Mesenchymal stem cell (in vitro differentiated cells and primary cell): ENCODE measurements at regions not wholly inside any gene's neighbourhood (a gene's known extent, or its start where the extent isn't known, plus 50 kb on each side); places are given as distances from the start of the nearest gene placed in this dataset.
A peak's percentile ranks its signal among the peaks of the same experiment; 100 is the strongest.
"Not testable (repeated sequence)": the region's sequence is repeated elsewhere in the genome, so short reads cannot be mapped to it uniquely, and the experiment has no call there.

ENCODE experiments used
- DNase-seq: peaks from one replicate; pipeline ENCODE4 v3.0.0-alpha.2; 2013
- H2AFZ ChIP-seq: one replicate; pipeline ENCODE4 v1.6.1; 2013; ENCODE audit warnings: low read depth, mild to moderate bottlenecking, control low read depth, inconsistent platforms, low read length, moderate library complexity
- H2AK5ac ChIP-seq: 2 replicates; pipeline ENCODE4 v1.6.1; 2013; ENCODE audit warnings: low read length, moderate library complexity, mild to moderate bottlenecking, inconsistent platforms; ENCODE audit not compliant: severe bottlenecking
- H2BK120ac ChIP-seq: one replicate; pipeline ENCODE4 v1.6.1; 2013; ENCODE audit warnings: low read depth, mild to moderate bottlenecking, inconsistent platforms, low read length, moderate library complexity
- H2BK12ac ChIP-seq, 2 experiments: one replicate each; pipeline ENCODE4 v1.6.1; 2013; ENCODE audit warnings: inconsistent platforms in 2 of 2, low read length in 2 of 2, mild to moderate bottlenecking in 2 of 2, moderate library complexity in 2 of 2, control low read depth in 1 of 2
- H2BK15ac ChIP-seq: one replicate; pipeline ENCODE4 v1.6.1; 2013; ENCODE audit warnings: mild to moderate bottlenecking, low read depth, inconsistent platforms; ENCODE audit not compliant: poor library complexity, severe bottlenecking
- H2BK5ac ChIP-seq: 2 replicates; pipeline ENCODE4 v1.6.1; 2013; ENCODE audit warnings: low read depth, mild to moderate bottlenecking, low read length, control low read depth, inconsistent platforms; ENCODE audit not compliant: poor library complexity, severe bottlenecking
- H3K14ac ChIP-seq, 2 experiments: one replicate each; pipeline ENCODE4 v1.6.1; 2013; ENCODE audit warnings: inconsistent platforms in 2 of 2, low read length in 2 of 2, control low read depth in 1 of 2, mild to moderate bottlenecking in 1 of 2, moderate library complexity in 1 of 2
- H3K18ac ChIP-seq, 2 experiments: one replicate each; pipeline ENCODE4 v1.6.1; 2013; ENCODE audit warnings: inconsistent platforms in 2 of 2, low read length in 2 of 2, control low read depth in 1 of 2, low read depth in 1 of 2, mild to moderate bottlenecking in 1 of 2
- H3K23ac ChIP-seq, 2 experiments: one replicate each; pipeline ENCODE4 v1.6.1; 2013; ENCODE audit warnings: inconsistent platforms in 2 of 2, low read length in 2 of 2, mild to moderate bottlenecking in 2 of 2, moderate library complexity in 2 of 2, control low read depth in 1 of 2
- H3K27ac ChIP-seq: 2 replicates; pipeline ENCODE4 v1.5.1; 2013; ENCODE audit warnings: mild to moderate bottlenecking, moderate library complexity, low read length, control low read depth, inconsistent platforms; ENCODE audit not compliant: poor library complexity, severe bottlenecking
- H3K27me3 ChIP-seq, 2 experiments: 2 replicates each; pipeline versions ENCODE4 v1.6.1 to v1.7.0; 2013; ENCODE audit warnings: low read length in 2 of 2, mild to moderate bottlenecking in 2 of 2, moderate library complexity in 2 of 2, control low read depth in 1 of 2, inconsistent platforms in 1 of 2; ENCODE audit not compliant: control insufficient read depth in 1 of 2, insufficient read depth in 1 of 2
- H3K36me3 ChIP-seq, 2 experiments: 2 replicates each; pipeline versions ENCODE4 v1.6.1 to v1.7.0; 2013; ENCODE audit warnings: low read length in 2 of 2, control low read depth in 1 of 2, inconsistent platforms in 1 of 2, low read depth in 1 of 2, mild to moderate bottlenecking in 1 of 2; ENCODE audit not compliant: insufficient read depth in 2 of 2, control insufficient read depth in 1 of 2
- H3K4ac ChIP-seq, 2 experiments: one replicate each; pipeline ENCODE4 v1.6.1; 2013; ENCODE audit warnings: inconsistent platforms in 2 of 2, low read length in 2 of 2, mild to moderate bottlenecking in 2 of 2, moderate library complexity in 2 of 2, control low read depth in 1 of 2, low read depth in 1 of 2
- H3K4me1 ChIP-seq: 2 replicates; pipeline ENCODE4 v1.6.1; 2013; ENCODE audit warnings: low read depth, low read length, control low read depth; ENCODE audit not compliant: control insufficient read depth, insufficient read depth
- H3K4me2 ChIP-seq: 2 replicates; pipeline ENCODE4 v1.6.1; 2013; ENCODE audit warnings: low read length, mild to moderate bottlenecking, inconsistent platforms; ENCODE audit not compliant: poor library complexity, severe bottlenecking
- H3K4me3 ChIP-seq, 2 experiments: 2 replicates each; pipeline versions ENCODE4 v1.5.1 to v1.7.0; 2013; ENCODE audit warnings: low read length in 2 of 2, mild to moderate bottlenecking in 2 of 2, control low read depth in 1 of 2, low read depth in 1 of 2; ENCODE audit not compliant: insufficient read depth in 1 of 2
- H3K79me1 ChIP-seq: replicated peaks from 2 replicates; pipeline ENCODE4 v1.6.1; 2013; ENCODE audit warnings: mild to moderate bottlenecking, control low read depth, low read length, inconsistent platforms; ENCODE audit not compliant: poor library complexity, severe bottlenecking
- H3K9ac ChIP-seq: 2 replicates; pipeline ENCODE4 v1.7.0; 2013; ENCODE audit warnings: mild to moderate bottlenecking, low read length, moderate library complexity
- H3K9me3 ChIP-seq: 2 replicates; pipeline ENCODE4 v1.7.0; 2013; ENCODE audit warnings: mild to moderate bottlenecking, low read length; ENCODE audit not compliant: control insufficient read depth
- H4K8ac ChIP-seq: one replicate; pipeline ENCODE4 v1.6.1; 2013; ENCODE audit warnings: inconsistent platforms, mild to moderate bottlenecking, low read length, moderate library complexity
- H4K91ac ChIP-seq: one replicate; pipeline ENCODE4 v1.6.1; 2013; ENCODE audit warnings: mild to moderate bottlenecking, low read length, inconsistent platforms
- WGBS: methylation state at CpG from one replicate; pipeline ENCODE4 v1.1.7; 2013; ENCODE audit warnings: mixed read lengths; 5-methylcytosine and 5-hydroxymethylcytosine counted together

DNA sequence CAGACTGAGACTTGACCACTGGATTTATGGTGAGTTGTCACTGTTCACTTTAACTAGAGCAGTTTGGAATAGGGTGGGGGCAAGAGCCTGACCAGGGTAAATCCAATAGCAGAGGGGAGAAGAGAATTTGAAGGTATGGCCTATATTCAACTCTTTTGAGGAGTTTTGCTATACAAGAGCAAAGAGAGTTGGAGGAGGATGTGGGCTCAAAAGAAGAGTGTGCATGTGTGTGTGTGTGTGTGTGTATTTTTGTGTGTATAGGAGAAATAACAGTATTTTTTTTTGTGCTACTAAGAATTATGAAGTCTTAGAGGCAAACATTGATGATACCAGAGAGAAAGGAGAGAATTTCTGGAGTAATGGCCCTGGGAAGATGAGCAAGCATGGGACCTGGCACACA lies 164.8 kb upstream of the JUN start:
- H4K91ac ChIP-seq, result no peak overlapping the region
- H3K23ac ChIP-seq, result no peak overlapping the region
- H3K27ac ChIP-seq, result no peak overlapping the region
- H3K4me2 ChIP-seq, result no peak overlapping the region
- no peak overlapping the region for H3K14ac ChIP-seq
- H2BK120ac ChIP-seq, result no peak overlapping the region
- H2AFZ ChIP-seq, result no peak overlapping the region
- no peak overlapping the region for H3K4me3 ChIP-seq
- no peak overlapping the region for H2BK5ac ChIP-seq
- no peak overlapping the region for H2BK12ac ChIP-seq
- H3K79me1 ChIP-seq, result no peaks in the 10 kb centered on the region
- H4K8ac ChIP-seq, result no peak overlapping the region
- H3K9ac ChIP-seq, result no peak overlapping the region
- H3K36me3 ChIP-seq, result no peaks in the 10 kb centered on the region
- H3K4ac ChIP-seq, result no peak overlapping the region
- no peak overlapping the region for H3K18ac ChIP-seq
- DNase-seq, result no peak
- H2AK5ac ChIP-seq, result no peak overlapping the region
- peaks cover 3% of the 10 kb centered on the region for H3K4me1 ChIP-seq
- no peak overlapping the region for H2BK15ac ChIP-seq
- H3K27me3 ChIP-seq, result no peaks in the 10 kb centered on the region
- no peaks in the 10 kb centered on the region for H3K9me3 ChIP-seq

DNA sequence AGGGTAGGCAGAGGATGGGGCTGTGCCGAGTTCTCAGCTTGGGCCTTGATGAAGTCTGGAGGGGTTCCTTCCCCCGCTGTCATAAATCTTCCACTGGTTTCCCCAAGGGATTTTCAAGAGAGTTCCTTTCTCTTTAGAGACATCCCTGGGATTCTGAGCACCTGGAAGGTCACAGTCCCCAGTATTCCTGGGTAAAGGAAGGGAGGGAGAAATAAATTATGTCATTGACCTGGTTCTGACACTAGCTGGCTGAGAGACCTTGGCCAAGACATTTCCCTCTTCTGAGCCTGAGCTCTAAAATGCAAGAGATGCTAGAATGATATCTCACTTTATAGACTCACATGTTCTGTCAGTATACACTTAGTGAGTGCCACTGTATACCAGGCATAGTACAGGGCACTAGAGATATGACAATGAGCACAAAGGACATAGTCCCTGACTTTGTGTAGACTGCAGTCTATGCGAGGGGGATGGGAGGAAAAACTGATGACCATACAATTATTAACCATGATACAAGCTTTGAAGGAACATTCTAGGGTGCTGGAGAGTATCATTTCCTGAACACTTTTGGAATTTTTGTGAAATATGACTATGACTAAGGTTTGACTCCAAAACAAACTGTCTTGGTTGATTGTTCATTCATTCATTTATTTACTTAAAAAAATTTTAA lies 165.8 kb upstream of the JUN start:
- H2BK5ac ChIP-seq, result no peak overlapping the region
- no peak overlapping the region for H3K27ac ChIP-seq
- no peak overlapping the region for H2BK15ac ChIP-seq
- H3K23ac ChIP-seq, result no peak overlapping the region
- H3K14ac ChIP-seq, result no peak overlapping the region
- H3K9ac ChIP-seq, result no peak overlapping the region
- H3K18ac ChIP-seq, result no peak overlapping the region
- H3K4me1 ChIP-seq, result no peaks in the 10 kb centered on the region
- no peak overlapping the region for H2AFZ ChIP-seq
- no peaks in the 10 kb centered on the region for H3K27me3 ChIP-seq
- H3K4me2 ChIP-seq, result no peak overlapping the region
- H2AK5ac ChIP-seq, result peak overlapping the region; percentile 19
- H3K36me3 ChIP-seq, result no peaks in the 10 kb centered on the region
- no peak overlapping the region for H2BK12ac ChIP-seq
- no peak overlapping the region for H3K4ac ChIP-seq
- DNase-seq, result no peak
- no peaks in the 10 kb centered on the region for H3K9me3 ChIP-seq
- no peak overlapping the region for H4K8ac ChIP-seq
- H3K4me3 ChIP-seq, result no peak overlapping the region
- 78% methylated on average over 2 of the region's 3 CpGs for WGBS
- H2BK120ac ChIP-seq, result no peak overlapping the region
- H3K79me1 ChIP-seq, result no peaks in the 10 kb centered on the region
- H4K91ac ChIP-seq, result no peak overlapping the region

DNA sequence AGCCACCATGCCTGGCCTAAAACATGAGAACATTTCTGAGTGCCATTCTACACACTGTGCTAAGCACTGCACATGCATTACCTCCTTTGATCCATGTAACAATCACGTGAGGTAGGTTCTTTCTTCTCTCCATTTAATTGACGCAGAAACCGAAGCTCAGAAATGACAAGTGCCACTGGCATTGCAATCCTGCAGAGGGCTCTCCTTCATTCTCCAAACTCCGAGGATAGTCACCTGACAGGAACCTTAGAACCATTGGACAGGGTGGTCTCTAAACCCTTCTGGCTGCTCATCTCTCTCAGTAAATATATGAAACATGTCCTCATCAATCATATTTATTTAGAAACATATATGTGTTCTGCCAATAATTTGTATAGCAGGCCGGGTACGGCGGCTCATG lies 167.1 kb upstream of the JUN start:
- Histone ChIP-seq H3K4me2 (no peak overlapping the region), H2BK15ac (no peak overlapping the region), H3K14ac (no peak overlapping the region), H3K4me3 (no peak overlapping the region), H2BK12ac (peak overlapping the region; percentile 21 to 68), H3K18ac (no peak overlapping the region), H3K79me1 (no peaks in the 10 kb centered on the region), H3K27me3 (no peaks in the 10 kb centered on the region), H3K4ac (peak overlapping the region in 1 of 2 experiments; percentile 35), H2BK5ac (no peak overlapping the region), H2AK5ac (peak overlapping the region; percentile 44), H3K27ac (no peak overlapping the region), H3K9me3 (no peaks in the 10 kb centered on the region), H3K36me3 (no peaks in the 10 kb centered on the region), H3K9ac (no peak overlapping the region), H3K4me1 (no peaks in the 10 kb centered on the region), H4K8ac (no peak overlapping the region), H3K23ac (no peak overlapping the region), H2BK120ac (no peak overlapping the region), H2AFZ (no peak overlapping the region), H4K91ac (no peak overlapping the region)
- DNase-seq, result no peak
- 97% methylated on average over 7 of the region's 7 CpGs for WGBS

DNA sequence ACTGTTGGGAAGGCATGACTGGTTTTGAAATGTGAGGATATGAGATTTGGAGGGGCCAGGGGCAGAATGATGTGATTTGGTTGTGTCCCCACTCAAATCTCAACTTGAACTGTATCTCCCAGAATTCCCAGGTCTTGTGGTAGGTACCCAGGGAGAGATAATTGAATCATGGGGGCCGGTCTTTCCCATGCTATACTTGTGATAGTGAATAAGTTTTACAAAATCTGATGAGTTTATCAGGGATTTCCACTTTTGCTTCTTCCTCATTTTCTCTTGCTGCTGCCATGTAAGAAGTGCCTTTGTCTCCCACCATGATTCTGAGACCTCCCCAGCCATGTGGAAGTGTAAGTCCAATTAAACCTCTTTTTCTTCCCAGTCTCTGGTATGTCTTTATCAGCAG lies 170.1 kb upstream of the JUN start:
- H3K14ac ChIP-seq, H2AK5ac ChIP-seq, H3K36me3 ChIP-seq, H2AFZ ChIP-seq, H2BK120ac ChIP-seq, H3K4me1 ChIP-seq, H3K4me2 ChIP-seq, DNase-seq, H3K4me3 ChIP-seq, H4K91ac ChIP-seq, H2BK15ac ChIP-seq, H3K9me3 ChIP-seq, H3K79me1 ChIP-seq, H2BK5ac ChIP-seq, H3K27me3 ChIP-seq, H3K18ac ChIP-seq, H3K4ac ChIP-seq, H3K27ac ChIP-seq, H2BK12ac ChIP-seq, H4K8ac ChIP-seq, H3K9ac ChIP-seq, H3K23ac ChIP-seq: not testable (repeated sequence)
- WGBS, result 67% methylated on average over 1 of the region's 1 CpG
